ENCODE measurements at regions not wholly inside any gene's neighbourhood (a gene's known extent, or its start where the extent isn't known, plus 50 kb on each side); places are given as distances from the start of the nearest gene placed in this dataset.

GRCh38 chr6:9168669-9169068, 733.3 kb upstream of the SLC35B3 start:
- TF ChIP-seq BHLHE40 (IDR thresholded peaks at IDR 0.05; ENCODE audit: low read depth, low read length) = no peak
- no peak for TF ChIP-seq SMC3 (IDR thresholded peaks at IDR 0.05; ENCODE audit: low read depth, low read length)
- TF ChIP-seq, protein P1, sequence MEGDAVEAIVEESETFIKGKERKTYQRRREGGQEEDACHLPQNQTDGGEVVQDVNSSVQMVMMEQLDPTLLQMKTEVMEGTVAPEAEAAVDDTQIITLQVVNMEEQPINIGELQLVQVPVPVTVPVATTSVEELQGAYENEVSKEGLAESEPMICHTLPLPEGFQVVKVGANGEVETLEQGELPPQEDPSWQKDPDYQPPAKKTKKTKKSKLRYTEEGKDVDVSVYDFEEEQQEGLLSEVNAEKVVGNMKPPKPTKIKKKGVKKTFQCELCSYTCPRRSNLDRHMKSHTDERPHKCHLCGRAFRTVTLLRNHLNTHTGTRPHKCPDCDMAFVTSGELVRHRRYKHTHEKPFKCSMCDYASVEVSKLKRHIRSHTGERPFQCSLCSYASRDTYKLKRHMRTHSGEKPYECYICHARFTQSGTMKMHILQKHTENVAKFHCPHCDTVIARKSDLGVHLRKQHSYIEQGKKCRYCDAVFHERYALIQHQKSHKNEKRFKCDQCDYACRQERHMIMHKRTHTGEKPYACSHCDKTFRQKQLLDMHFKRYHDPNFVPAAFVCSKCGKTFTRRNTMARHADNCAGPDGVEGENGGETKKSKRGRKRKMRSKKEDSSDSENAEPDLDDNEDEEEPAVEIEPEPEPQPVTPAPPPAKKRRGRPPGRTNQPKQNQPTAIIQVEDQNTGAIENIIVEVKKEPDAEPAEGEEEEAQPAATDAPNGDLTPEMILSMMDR (conservative IDR thresholded peaks at IDR 0.05; ENCODE audit: low read depth, low read length) = no peak
- no peak for TF ChIP-seq FOS (IDR thresholded peaks at IDR 0.05; ENCODE audit: low read depth, low read length)
